ENCODE measurements at regions not wholly inside any gene's neighbourhood (a gene's known extent, or its start where the extent isn't known, plus 50 kb on each side); places are given as distances from the start of the nearest gene placed in this dataset.

- Histone ChIP-seq H3K27ac (no peak overlapping the region), H3K4me3 (no peak overlapping the region), H3K4me1 (no peaks in the 10 kb centered on the region), H3K27me3 (no peaks in the 10 kb centered on the region), H3K36me3 (no peaks in the 10 kb centered on the region), H3K9me3 (no peaks in the 10 kb centered on the region)
- FAIRE-seq (no peak), DNase-seq (peak in 1 of 6 donors; percentile 35), ATAC-seq (no peak)
- no peak for TF ChIP-seq CTCF (IDR thresholded peaks at IDR 0.05)
- WGBS, 2 donors, result 68 to 70% methylated on average over 11 of the region's 11 CpGs
- intact Hi-C loops (cut with DNase I), result no loop called here
Observed at GRCh38 chr11:127412722-127413380, 412.3 kb upstream of the KIRREL3 start.

- ATAC-seq (no peak), FAIRE-seq (no peak), DNase-seq (peak in 1 of 6 donors; percentile 38)
- Histone ChIP-seq H3K27ac (no peak overlapping the region), H3K27me3 (no peaks in the 10 kb centered on the region), H3K36me3 (no peaks in the 10 kb centered on the region), H3K4me1 (no peaks in the 10 kb centered on the region), H3K4me3 (no peak overlapping the region), H3K9me3 (no peaks in the 10 kb centered on the region)
- 80 to 92% methylated on average over 8 of the region's 8 CpGs for WGBS, 2 donors
- intact Hi-C loops (cut with DNase I), result no loop called here
- no peak for TF ChIP-seq CTCF (IDR thresholded peaks at IDR 0.05)
Observed at GRCh38 chr11:127412234-127412633, 411.7 kb upstream of the KIRREL3 start.

- ATAC-seq, result no peak
- Histone ChIP-seq H3K36me3 (no peaks in the 10 kb centered on the region), H3K9me3 (no peaks in the 10 kb centered on the region), H3K27ac (no peak overlapping the region), H3K27me3 (no peaks in the 10 kb centered on the region), H3K4me3 (no peak overlapping the region), H3K4me1 (no peaks in the 10 kb centered on the region)
- 82 to 91% methylated on average over 7 of the region's 7 CpGs for WGBS, 2 donors
- intact Hi-C loops (cut with DNase I), result no loop called here
- TF ChIP-seq CTCF (IDR thresholded peaks at IDR 0.05), result no peak
- no peak for FAIRE-seq
- no peak for DNase-seq
Observed at GRCh38 chr11:127411283-127411682, 410.7 kb upstream of the KIRREL3 start.

- 48 to 65% methylated on average over 5 of the region's 5 CpGs for WGBS, 2 donors
- H3K9me3 ChIP-seq, result no peaks in the 10 kb centered on the region
- H3K4me1 ChIP-seq, result no peaks in the 10 kb centered on the region
- intact Hi-C loops (cut with DNase I), result no loop called here
- H3K27ac ChIP-seq, result no peak overlapping the region
- H3K27me3 ChIP-seq, result no peaks in the 10 kb centered on the region
- H3K4me3 ChIP-seq, result no peak overlapping the region
- DNase-seq (no peak), FAIRE-seq (no peak), ATAC-seq (peak in 2 of 4 donors; percentile 42 to 75)
- H3K36me3 ChIP-seq, result no peaks in the 10 kb centered on the region
- no peak for TF ChIP-seq CTCF (IDR thresholded peaks at IDR 0.05)
Observed at GRCh38 chr11:127395034-127395433, 394.5 kb upstream of the KIRREL3 start.

GRCh38 chr11:127393460-127393997, 393.0 kb upstream of the KIRREL3 start:
- DNase-seq (no peak), FAIRE-seq (no peak), ATAC-seq (no peak)
- Histone ChIP-seq H3K36me3 (no peaks in the 10 kb centered on the region), H3K27me3 (no peaks in the 10 kb centered on the region), H3K4me1 (no peaks in the 10 kb centered on the region), H3K27ac (no peak overlapping the region), H3K4me3 (no peak overlapping the region), H3K9me3 (no peaks in the 10 kb centered on the region)
- WGBS, 2 donors, result 59 to 61% methylated on average over 4 of the region's 4 CpGs
- TF ChIP-seq CTCF (IDR thresholded peaks at IDR 0.05), result no peak
- intact Hi-C loops (cut with DNase I), result no loop called here

All from pancreas (tissue), 10 donors.